ENCODE measurements at regions not wholly inside any gene's neighbourhood (a gene's known extent, or its start where the extent isn't known, plus 50 kb on each side); places are given as distances from the start of the nearest gene placed in this dataset.

GRCh38 chr13:65307056-65307455 lies 1923.1 kb downstream of the PCDH9 start:
- H3K27ac ChIP-seq: no peak overlapping the region
- no peak for TF ChIP-seq ZFX (IDR thresholded peaks at IDR 0.05)
- TF ChIP-seq CTCF (conservative IDR thresholded peaks at IDR 0.05): no peak

- H3K27ac ChIP-seq: no peak overlapping the region
- TF ChIP-seq ZFX (IDR thresholded peaks at IDR 0.05) (no peak), CTCF (conservative IDR thresholded peaks at IDR 0.05) (no peak)
These were observed 1927.4 kb downstream of the PCDH9 start for GRCh38 chr13:65302691-65303090.

GRCh38 chr13:65301506-65301905 lies 1928.6 kb downstream of the PCDH9 start:
- no peak for TF ChIP-seq CTCF (conservative IDR thresholded peaks at IDR 0.05)
- TF ChIP-seq ZFX (IDR thresholded peaks at IDR 0.05): no peak
- H3K27ac ChIP-seq: no peak overlapping the region

GRCh38 chr13:65300220-65300619 lies 1929.9 kb downstream of the PCDH9 start:
- H3K27ac ChIP-seq: no peak overlapping the region
- TF ChIP-seq CTCF (conservative IDR thresholded peaks at IDR 0.05) (no peak), ZFX (IDR thresholded peaks at IDR 0.05) (no peak)

- TF ChIP-seq ZFX (IDR thresholded peaks at IDR 0.05) (no peak), CTCF (conservative IDR thresholded peaks at IDR 0.05) (no peak)
- H3K27ac ChIP-seq: no peak overlapping the region
These were observed 1936.5 kb downstream of the PCDH9 start for GRCh38 chr13:65293530-65294198.

DNA sequence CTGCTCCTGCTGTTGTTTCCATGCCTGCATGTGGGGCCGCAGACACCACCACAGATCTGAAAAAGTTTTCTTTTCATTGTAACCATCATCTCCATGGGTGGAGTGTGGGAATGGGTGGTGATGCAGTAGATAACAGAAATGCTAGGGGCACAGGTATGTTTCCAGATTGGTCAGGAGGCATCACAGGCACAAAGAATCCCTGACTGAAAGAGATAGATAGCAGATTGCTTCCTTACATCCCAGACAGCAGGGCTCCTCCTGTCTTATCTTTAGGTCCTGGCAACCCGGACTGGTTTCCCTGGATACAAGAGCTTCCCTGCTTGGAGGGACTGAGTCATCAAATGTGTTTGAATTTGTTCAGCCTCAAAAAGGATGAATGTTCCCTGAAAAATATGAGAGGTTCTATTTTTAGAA lies 1937.6 kb downstream of the PCDH9 start:
- TF ChIP-seq CTCF (conservative IDR thresholded peaks at IDR 0.05) (no peak), ZFX (IDR thresholded peaks at IDR 0.05) (no peak)
- no peak overlapping the region for H3K27ac ChIP-seq

GRCh38 chr13:65287405-65287804 lies 1942.7 kb downstream of the PCDH9 start:
- TF ChIP-seq CTCF (conservative IDR thresholded peaks at IDR 0.05): no peak
- TF ChIP-seq ZFX (IDR thresholded peaks at IDR 0.05): no peak
- no peak overlapping the region for H3K27ac ChIP-seq

Data from C4-2B (cell line).